Adrenal gland (tissue), 9 donors: ENCODE measurements at regions not wholly inside any gene's neighbourhood (a gene's known extent, or its start where the extent isn't known, plus 50 kb on each side); places are given as distances from the start of the nearest gene placed in this dataset.
A peak's percentile ranks its signal among the peaks of the same experiment; 100 is the strongest.
"Not testable (repeated sequence)": the region's sequence is repeated elsewhere in the genome, so short reads cannot be mapped to it uniquely, and the experiment has no call there.

ENCODE experiments used
- DNase-seq, 7 donors: peaks; one replicate each; pipeline ENCODE4 v3.0.0-alpha.2; 2019 to 2020
- H3K27ac ChIP-seq, 5 donors: fragments of 200-600 bp; sonication (generic) in 4 of 5; 1 replicate in 3 of 5; 2 replicates in 2 of 5; pipeline versions ENCODE4 v1.5.1 to v1.8.0; 2016 to 2020; ENCODE audit warnings: mild to moderate bottlenecking in 1 of 5
- H3K27me3 ChIP-seq: fragments of 200-600 bp; 2 replicates; pipeline ENCODE4 v1.8.0; 2021
- H3K36me3 ChIP-seq, 2 donors: fragments of 200-600 bp; replicated peaks in 1 of 2; 1 replicate in 1 of 2; 2 replicates in 1 of 2; pipeline versions ENCODE4 v1.5.1 to v1.8.0; 2018 to 2022
- H3K4me1 ChIP-seq, 2 donors: fragments of 200-600 bp; replicated peaks in 1 of 2; 1 replicate in 1 of 2; 2 replicates in 1 of 2; pipeline versions ENCODE4 v1.5.1 to v1.8.0; 2018 to 2021
- H3K4me3 ChIP-seq, 4 donors: fragments of 200-600 bp; sonication (generic) in 3 of 4; one replicate each; pipeline ENCODE4 v1.5.1; 2016 to 2018
- H3K9me3 ChIP-seq, 3 donors: fragments of 200-600 bp; sonication (generic) in 1 of 3; replicated peaks in 1 of 3; 1 replicate in 2 of 3; 2 replicates in 1 of 3; pipeline versions ENCODE4 v1.5.1 to v1.8.0; 2016 to 2021
- POLR2A ChIP-seq, 2 donors: fragments of 450-650 bp; IDR thresholded peaks; one replicate each; pipeline ENCODE4 v1.6.1; 2017; ENCODE audit warnings: antibody characterized with exemption in 2 of 2, mild to moderate bottlenecking in 2 of 2, moderate library complexity in 1 of 2
- WGBS, 4 donors: extraction: QIAGEN DNeasy Blood & Tissue Kit in 2 of 4; methylation state at CpG; one replicate each; pipeline versions ENCODE4 v1.1.5 to v1.1.7; 2013 to 2017; 5-methylcytosine and 5-hydroxymethylcytosine counted together
- intact Hi-C, 2 donors: fragments of 100-400 bp; cut with DNase I; formaldehyde crosslinking; loops; one replicate each; pipeline versions ENCODE4 v1.14.1 to v1.15.0; 2022 to 2023
- TF ChIP-seq, protein P1 (sequence below), 6 experiments: fragments of 450-650 bp in 4 of 6; fragments of 200-600 bp in 2 of 6; sonication (generic) in 1 of 6; IDR thresholded peaks; 1 replicate in 5 of 6; 2 replicates in 1 of 6; pipeline versions ENCODE4 v1.5.1 to v1.8.0; 2016 to 2021; ENCODE audit warnings: antibody characterized with exemption in 6 of 6, mild to moderate bottlenecking in 2 of 6, moderate library complexity in 1 of 6
- donor health status: healthy with polysubstance abuse.
- donor health status: Bipolar disorder and iron deficiency.
- donor health status: DM: yes; HTN: yes; CAD: no.
- donor health status: DM: no; HTN: no; CAD: no.
- donor health status: DM: no; HTN: no; CAD: no.

DNA sequence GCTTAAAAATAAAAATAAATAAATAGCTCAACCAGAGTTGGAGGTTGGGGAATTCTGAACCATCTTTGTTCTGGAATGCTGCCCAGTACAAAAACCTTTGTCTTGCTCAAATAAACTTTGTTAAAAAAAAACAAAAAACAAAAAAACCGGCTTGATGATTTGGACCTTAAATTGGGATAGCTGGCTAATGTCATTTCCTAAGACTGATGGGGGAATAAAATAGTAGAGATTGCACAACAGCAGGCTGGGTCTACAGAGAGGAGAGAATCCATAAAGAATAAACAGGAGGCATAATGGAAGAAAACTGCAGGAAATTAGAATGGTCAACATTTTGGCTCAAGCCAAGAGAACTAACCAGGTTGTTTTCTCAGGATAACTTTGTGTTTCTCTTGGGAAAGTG is 370.9 kb downstream of the AEBP2 start:
- H3K27me3 ChIP-seq = no peaks in the 10 kb centered on the region
- H3K27ac ChIP-seq = no peak overlapping the region
- intact Hi-C loops = no loop called here
- 32 to 63% (median 56%) methylated on average over 1 of the region's 1 CpG for WGBS, 4 donors
- H3K4me3 ChIP-seq = no peak overlapping the region
- no peak for DNase-seq
- H3K36me3 ChIP-seq = no peaks in the 10 kb centered on the region
- TF ChIP-seq, protein P1, sequence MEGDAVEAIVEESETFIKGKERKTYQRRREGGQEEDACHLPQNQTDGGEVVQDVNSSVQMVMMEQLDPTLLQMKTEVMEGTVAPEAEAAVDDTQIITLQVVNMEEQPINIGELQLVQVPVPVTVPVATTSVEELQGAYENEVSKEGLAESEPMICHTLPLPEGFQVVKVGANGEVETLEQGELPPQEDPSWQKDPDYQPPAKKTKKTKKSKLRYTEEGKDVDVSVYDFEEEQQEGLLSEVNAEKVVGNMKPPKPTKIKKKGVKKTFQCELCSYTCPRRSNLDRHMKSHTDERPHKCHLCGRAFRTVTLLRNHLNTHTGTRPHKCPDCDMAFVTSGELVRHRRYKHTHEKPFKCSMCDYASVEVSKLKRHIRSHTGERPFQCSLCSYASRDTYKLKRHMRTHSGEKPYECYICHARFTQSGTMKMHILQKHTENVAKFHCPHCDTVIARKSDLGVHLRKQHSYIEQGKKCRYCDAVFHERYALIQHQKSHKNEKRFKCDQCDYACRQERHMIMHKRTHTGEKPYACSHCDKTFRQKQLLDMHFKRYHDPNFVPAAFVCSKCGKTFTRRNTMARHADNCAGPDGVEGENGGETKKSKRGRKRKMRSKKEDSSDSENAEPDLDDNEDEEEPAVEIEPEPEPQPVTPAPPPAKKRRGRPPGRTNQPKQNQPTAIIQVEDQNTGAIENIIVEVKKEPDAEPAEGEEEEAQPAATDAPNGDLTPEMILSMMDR (IDR thresholded peaks at IDR 0.05) = no peak
- no peak for TF ChIP-seq POLR2A (IDR thresholded peaks at IDR 0.05)
- no peaks in the 10 kb centered on the region for H3K4me1 ChIP-seq
- no peaks in the 10 kb centered on the region for H3K9me3 ChIP-seq

DNA sequence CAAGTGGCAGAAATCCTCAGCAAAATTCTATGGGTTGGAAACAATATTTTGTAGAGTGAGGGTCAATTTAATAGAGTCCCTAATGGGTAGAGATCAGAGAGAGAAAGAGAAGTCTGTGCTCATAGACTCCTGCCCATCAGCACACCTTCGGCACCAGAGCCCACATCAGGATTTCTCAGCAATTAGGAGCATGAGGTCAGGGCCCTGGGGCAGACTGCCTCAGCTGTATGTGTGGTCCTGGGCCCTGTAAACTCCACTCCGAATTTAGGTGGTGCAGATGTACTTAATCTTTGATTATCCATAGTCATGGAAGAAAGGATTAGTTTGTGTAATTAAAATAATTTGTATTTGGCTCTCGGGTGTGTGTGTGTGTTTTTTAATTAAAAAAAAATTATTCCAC is 372.6 kb downstream of the AEBP2 start:
- Histone ChIP-seq H3K9me3 (no peaks in the 10 kb centered on the region), H3K27ac (no peak overlapping the region), H3K36me3 (no peaks in the 10 kb centered on the region), H3K27me3 (no peaks in the 10 kb centered on the region), H3K4me1 (no peaks in the 10 kb centered on the region), H3K4me3 (no peak overlapping the region)
- DNase-seq = no peak
- intact Hi-C loops = no loop called here
- TF ChIP-seq, protein P1 (IDR thresholded peaks at IDR 0.05) = no peak
- no peak for TF ChIP-seq POLR2A (IDR thresholded peaks at IDR 0.05)
- WGBS, 4 donors = 67 to 86% (median 79%) methylated on average over 3 of the region's 3 CpGs

DNA sequence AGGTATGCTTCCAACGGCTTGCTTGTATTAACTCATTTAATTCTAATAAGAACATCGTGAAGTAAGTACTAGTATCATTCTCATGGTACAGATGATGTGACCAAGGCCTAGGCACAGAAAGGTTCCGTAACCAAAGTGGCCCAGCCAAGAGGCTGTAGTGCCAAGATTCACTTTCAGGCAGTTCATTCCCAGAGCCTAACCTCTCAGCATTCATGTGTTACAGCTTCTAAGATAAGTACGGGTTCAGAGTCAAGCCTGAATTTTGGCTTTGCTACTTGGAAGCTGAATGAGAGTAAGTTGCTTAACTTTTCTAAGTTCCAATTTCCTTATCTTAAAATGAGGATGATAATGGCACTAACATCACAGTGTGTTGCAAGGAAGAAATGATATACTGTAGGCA is 379.9 kb downstream of the AEBP2 start:
- H3K27ac ChIP-seq = no peak overlapping the region

DNA sequence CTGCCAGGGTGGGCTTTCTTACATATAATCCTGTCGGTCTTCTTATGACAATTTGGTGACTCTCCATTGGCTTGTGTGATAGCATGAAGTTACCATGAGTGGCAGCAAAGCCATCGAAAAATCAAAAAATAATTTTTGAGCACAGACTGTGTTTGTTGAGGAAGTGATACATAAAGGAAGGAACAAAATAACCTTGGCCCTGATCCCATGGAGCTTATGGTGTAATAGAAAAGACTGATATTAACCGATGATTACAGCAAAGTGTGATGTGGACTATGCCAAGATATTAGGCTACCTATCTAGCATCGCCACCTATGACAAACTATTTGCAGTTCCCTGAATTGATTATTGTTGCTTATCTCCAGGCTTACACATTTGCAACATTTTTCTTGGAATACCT is 383.2 kb downstream of the AEBP2 start:
- DNase-seq = no peak
- WGBS, 4 donors = 84 to 91% (median 87%) methylated on average over 4 of the region's 4 CpGs
- H3K4me3 ChIP-seq = no peak overlapping the region

More for the DNA sequence above, 379.9 kb downstream of the AEBP2 start:
- peak in 1 of 7 donors; percentile 19 for DNase-seq
- 42 to 71% (median 65%) methylated on average over 4 of the region's 4 CpGs for WGBS, 4 donors
- no peak overlapping the region for H3K4me3 ChIP-seq
- H3K4me1 ChIP-seq = no peaks in the 10 kb centered on the region
- H3K36me3 ChIP-seq = no peaks in the 10 kb centered on the region
- no peaks in the 10 kb centered on the region for H3K27me3 ChIP-seq
- TF ChIP-seq, protein P1 (IDR thresholded peaks at IDR 0.05) = no peak
- TF ChIP-seq POLR2A (IDR thresholded peaks at IDR 0.05) = no peak
- intact Hi-C loops = no loop called here
- no peaks in the 10 kb centered on the region for H3K9me3 ChIP-seq

DNA sequence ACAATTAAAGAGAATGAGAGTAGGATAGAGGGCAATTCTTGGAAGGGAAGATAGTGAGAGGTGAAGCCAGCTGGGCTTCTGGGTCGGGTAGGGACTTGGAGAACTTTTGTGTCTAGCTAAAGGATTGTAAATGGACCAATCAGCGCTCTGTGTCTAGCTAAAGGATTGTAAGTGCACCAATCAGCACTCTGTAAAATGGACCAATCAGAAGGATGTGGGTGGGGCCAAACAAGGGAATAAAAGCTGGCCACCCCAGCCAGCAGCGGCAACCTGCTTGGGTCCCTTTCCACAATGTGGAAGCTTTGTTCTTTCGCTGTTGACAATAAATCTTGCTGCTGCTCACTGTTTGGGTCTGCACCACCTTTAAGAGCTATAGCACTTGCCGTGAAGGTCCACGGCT is 384.0 kb downstream of the AEBP2 start:
- H3K36me3 ChIP-seq, H3K9me3 ChIP-seq, H3K4me1 ChIP-seq, intact Hi-C loops, DNase-seq, H3K27ac ChIP-seq, H3K27me3 ChIP-seq, H3K4me3 ChIP-seq: not testable (repeated sequence)
- WGBS, 4 donors = 66 to 85% (median 79%) methylated on average over 6 of the region's 6 CpGs

More for the DNA sequence above, 383.2 kb downstream of the AEBP2 start:
- intact Hi-C loops = no loop called here
- no peaks in the 10 kb centered on the region for H3K9me3 ChIP-seq
- no peaks in the 10 kb centered on the region for H3K4me1 ChIP-seq
- H3K36me3 ChIP-seq = no peaks in the 10 kb centered on the region
- H3K27me3 ChIP-seq = no peaks in the 10 kb centered on the region
- TF ChIP-seq, protein P1 (IDR thresholded peaks at IDR 0.05) = no peak
- no peak for TF ChIP-seq POLR2A (IDR thresholded peaks at IDR 0.05)
- no peak overlapping the region for H3K27ac ChIP-seq
